H1 (cell line): ENCODE measurements at regions not wholly inside any gene's neighbourhood (a gene's known extent, or its start where the extent isn't known, plus 50 kb on each side); places are given as distances from the start of the nearest gene placed in this dataset.

Experiments
- CTCF ChIA-PET: fragments of 300-600 bp; sonication (Branson Sonifier 250); formaldehyde crosslinking; loops from one replicate; lab custom pipeline; 2021; ENCODE audit not compliant: partially characterized antibody; lab: Charles Lee
- POLR2A ChIA-PET: fragments of 300-600 bp; sonication (Branson Sonifier 250); formaldehyde crosslinking; loops from one replicate; lab custom pipeline; 2021; ENCODE audit warnings: inconsistent platforms; ENCODE audit not compliant: partially characterized antibody; lab: Charles Lee
- DNase-seq, 2 experiments: peaks; one replicate each; pipeline versions ENCODE4 v3.0.0 to v3.0.0-alpha.2; 2010 to 2022; ENCODE audit warnings: low spot score in 2 of 2, low read depth in 1 of 2, mixed read lengths in 1 of 2
- FAIRE-seq: peaks from 2 replicates; lab custom pipeline; 2011; peaks lifted over from hg19 to GRCh38; lab: Jason Lieb, UNC
- H2AFZ ChIP-seq: 2 replicates; pipeline ENCODE4 v1.8.1; 2012; ENCODE audit warnings: low read length, inconsistent platforms
- H2AK5ac ChIP-seq: 2 replicates; pipeline ENCODE4 v1.6.1; 2013; ENCODE audit warnings: low read depth, low read length
- H2BK120ac ChIP-seq: replicated peaks from 2 replicates; pipeline ENCODE3; 2013; ENCODE audit warnings: low read depth, low read length, inconsistent platforms
- H2BK12ac ChIP-seq: 2 replicates; pipeline ENCODE4 v1.6.1; 2013; ENCODE audit warnings: low read depth, low read length
- H2BK15ac ChIP-seq: 2 replicates; pipeline ENCODE4 v1.6.1; 2013; ENCODE audit warnings: low read length
- H2BK20ac ChIP-seq: 2 replicates; pipeline ENCODE4 v1.6.1; 2013; ENCODE audit warnings: low read length
- H2BK5ac ChIP-seq: 2 replicates; pipeline ENCODE4 v1.6.1; 2013; ENCODE audit warnings: low read depth, low read length
- H3K14ac ChIP-seq: 2 replicates; pipeline ENCODE4 v1.6.1; 2013; ENCODE audit warnings: inconsistent platforms; ENCODE audit not compliant: insufficient read length
- H3K18ac ChIP-seq: 2 replicates; pipeline ENCODE4 v1.6.1; 2013; ENCODE audit warnings: low read length; ENCODE audit errors: extremely low read depth
- H3K23ac ChIP-seq: 2 replicates; pipeline ENCODE4 v1.6.1; 2013; ENCODE audit warnings: inconsistent platforms; ENCODE audit not compliant: insufficient read length
- H3K23me2 ChIP-seq: 2 replicates; pipeline ENCODE4 v1.6.1; 2013; ENCODE audit warnings: low read depth, low read length
- H3K27ac ChIP-seq: 2 replicates; pipeline ENCODE4 v1.6.1; 2011; ENCODE audit warnings: low read depth, low read length, inconsistent platforms
- H3K27me3 ChIP-seq, 4 experiments: replicated peaks in 1 of 4; 1 replicate in 1 of 4; 2 replicates in 3 of 4; pipeline versions ENCODE4 v1.6.1 to v1.8.1; 2011 to 2013; ENCODE audit warnings: low read length in 3 of 4, mild to moderate bottlenecking in 3 of 4, inconsistent platforms in 2 of 4, mixed read lengths in 2 of 4, moderate library complexity in 1 of 4; ENCODE audit not compliant: control insufficient read depth in 3 of 4, insufficient read depth in 3 of 4; ENCODE audit errors: extremely low read depth in 1 of 4
- H3K36me3 ChIP-seq, 4 experiments: 2 replicates each; pipeline versions ENCODE4 v1.6.1 to v1.8.1; 2011 to 2013; ENCODE audit warnings: mild to moderate bottlenecking in 4 of 4, low read length in 3 of 4, moderate library complexity in 2 of 4, control low read depth in 1 of 4, inconsistent platforms in 1 of 4; ENCODE audit not compliant: insufficient read depth in 4 of 4, control insufficient read depth in 2 of 4
- H3K4ac ChIP-seq: replicated peaks from 2 replicates; pipeline ENCODE3; 2013; ENCODE audit warnings: low read length, low read depth, mixed read lengths, inconsistent platforms; ENCODE audit not compliant: insufficient read length
- H3K4me1 ChIP-seq, 4 experiments: replicated peaks in 1 of 4; 1 replicate in 1 of 4; 2 replicates in 3 of 4; pipeline versions ENCODE4 v1.6.1 to v1.8.1; 2011 to 2013; ENCODE audit warnings: low read length in 3 of 4, inconsistent platforms in 2 of 4, mixed read lengths in 1 of 4; ENCODE audit not compliant: insufficient read depth in 4 of 4, control insufficient read depth in 3 of 4
- H3K4me2 ChIP-seq, 2 experiments: 2 replicates each; pipeline versions ENCODE4 v1.6.1 to v1.8.1; 2011 to 2013; ENCODE audit warnings: low read depth in 2 of 2, low read length in 2 of 2, control low read depth in 1 of 2, inconsistent platforms in 1 of 2, mild to moderate bottlenecking in 1 of 2; ENCODE audit not compliant: insufficient read depth in 1 of 2
- H3K4me3 ChIP-seq, 4 experiments: fragments of 200-600, 300-600 bp in 1 of 4; sonication (generic), shearing (Covaris generic), sonication (Bioruptor Twin) in 1 of 4; 2 replicates each; pipeline versions ENCODE4 v1.5.1 to v1.8.1; 2011 to 2016; ENCODE audit warnings: low read length in 4 of 4, low read depth in 3 of 4, control low read depth in 2 of 4, inconsistent platforms in 2 of 4, mild to moderate bottlenecking in 2 of 4, mixed read lengths in 1 of 4, moderate library complexity in 1 of 4; ENCODE audit not compliant: insufficient read depth in 2 of 4; ENCODE audit errors: extremely low read depth in 1 of 4
- H3K56ac ChIP-seq: replicated peaks from 2 replicates; pipeline ENCODE3; 2013; ENCODE audit warnings: low read depth, mild to moderate bottlenecking, mixed read lengths, low read length, inconsistent platforms; ENCODE audit not compliant: insufficient read length
- H3K79me1 ChIP-seq: 2 replicates; pipeline ENCODE4 v1.6.1; 2013; ENCODE audit warnings: low read depth, low read length, control low read depth
- H3K79me2 ChIP-seq, 2 experiments: 2 replicates each; pipeline versions ENCODE4 v1.6.1 to v1.8.1; 2012 to 2013; ENCODE audit warnings: low read length in 2 of 2, mild to moderate bottlenecking in 2 of 2, inconsistent platforms in 1 of 2; ENCODE audit not compliant: insufficient read depth in 2 of 2, control insufficient read depth in 1 of 2
- H3K9ac ChIP-seq, 4 experiments: replicated peaks in 1 of 4; 1 replicate in 1 of 4; 2 replicates in 3 of 4; pipeline versions ENCODE4 v1.6.1 to v1.8.1; 2011 to 2013; ENCODE audit warnings: low read depth in 3 of 4, low read length in 3 of 4, control low read depth in 2 of 4, mild to moderate bottlenecking in 2 of 4, moderate library complexity in 2 of 4, inconsistent platforms in 1 of 4; ENCODE audit errors: extremely low read depth in 1 of 4
- H3K9me3 ChIP-seq, 2 experiments: 2 replicates each; pipeline versions ENCODE4 v1.6.1 to v1.8.1; 2012 to 2013; ENCODE audit warnings: mild to moderate bottlenecking in 2 of 2, moderate library complexity in 2 of 2, control low read depth in 1 of 2, inconsistent platforms in 1 of 2, low read depth in 1 of 2, low read length in 1 of 2, mixed read lengths in 1 of 2; ENCODE audit not compliant: insufficient read depth in 2 of 2
- H4K20me1 ChIP-seq, 2 experiments: replicated peaks in 1 of 2; 2 replicates each; pipeline versions ENCODE3 to v1.8.1; 2011 to 2013; ENCODE audit warnings: inconsistent platforms in 2 of 2, low read length in 2 of 2, mild to moderate bottlenecking in 1 of 2; ENCODE audit not compliant: insufficient read depth in 2 of 2, control insufficient read depth in 1 of 2
- H4K5ac ChIP-seq: 2 replicates; pipeline ENCODE4 v1.6.1; 2013; ENCODE audit warnings: low read length, low read depth, mixed read lengths, inconsistent platforms; ENCODE audit not compliant: insufficient read length
- H4K8ac ChIP-seq: 2 replicates; pipeline ENCODE4 v1.8.0; 2013; ENCODE audit warnings: mild to moderate bottlenecking, moderate library complexity, low read length, inconsistent platforms; ENCODE audit not compliant: insufficient read depth; ENCODE audit errors: extremely low read depth
- H4K91ac ChIP-seq: replicated peaks from 2 replicates; pipeline ENCODE3; 2013; ENCODE audit warnings: low read length, mixed read lengths, inconsistent platforms; ENCODE audit not compliant: insufficient read length
- ATF3 ChIP-seq: IDR thresholded peaks from 2 replicates; pipeline ENCODE4 v1.6.1; 2011; ENCODE audit warnings: low read depth, mild to moderate bottlenecking, low read length; ENCODE audit not compliant: insufficient read depth
- BRCA1 ChIP-seq: IDR thresholded peaks from 2 replicates; pipeline ENCODE4 v1.6.1; 2012; ENCODE audit warnings: low read depth, low read length, improper control_type of control experiment
- CBX8 ChIP-seq: fragments of 300-800, 300-1000 bp; sonication (generic); IDR thresholded peaks from 2 replicates; pipeline ENCODE4 v1.7.1; 2016; ENCODE audit warnings: low read depth, low read length, borderline replicate concordance
- CTBP2 ChIP-seq: IDR thresholded peaks from 2 replicates; pipeline ENCODE4 v1.7.0; 2011; ENCODE audit warnings: borderline replicate concordance, mild to moderate bottlenecking, moderate library complexity, mixed read lengths, low read length; ENCODE audit not compliant: insufficient read depth, insufficient read length
- E2F6 ChIP-seq: IDR thresholded peaks from 2 replicates; pipeline ENCODE4 v1.6.1; 2012; ENCODE audit warnings: inconsistent platforms
- GABPA ChIP-seq: IDR thresholded peaks from 2 replicates; pipeline ENCODE4 v1.6.1; 2011; ENCODE audit warnings: mild to moderate bottlenecking, low read length, moderate library complexity, borderline replicate concordance; ENCODE audit not compliant: insufficient read depth
- JUN ChIP-seq: IDR thresholded peaks from 2 replicates; pipeline ENCODE4 v1.6.1; 2011; ENCODE audit warnings: low read depth, mild to moderate bottlenecking, improper control_type of control experiment, low read length
- KDM5A ChIP-seq: fragments of 200-600 bp; IDR thresholded peaks from 2 replicates; pipeline ENCODE4 v1.7.1; 2012; ENCODE audit warnings: mild to moderate bottlenecking, low read length, inconsistent platforms, mixed read lengths
- MAX ChIP-seq: IDR thresholded peaks from 2 replicates; pipeline ENCODE4 v1.6.1; 2012; ENCODE audit warnings: inconsistent platforms
- RFX5 ChIP-seq: IDR thresholded peaks from 2 replicates; pipeline ENCODE4 v1.6.1; 2011; ENCODE audit warnings: low read depth, low read length, improper control_type of control experiment, borderline replicate concordance
- SIX5 ChIP-seq: IDR thresholded peaks from 2 replicates; pipeline ENCODE4 v1.6.1; 2011; ENCODE audit warnings: mild to moderate bottlenecking, low read depth, low read length
- SP4 ChIP-seq: IDR thresholded peaks from 2 replicates; pipeline ENCODE4 v1.6.1; 2012; ENCODE audit warnings: low read length, inconsistent platforms
- SRF ChIP-seq: IDR thresholded peaks from 2 replicates; pipeline ENCODE4 v1.6.1; 2011; ENCODE audit warnings: mild to moderate bottlenecking, low read depth, low read length, moderate library complexity
- TAF7 ChIP-seq: optimal IDR thresholded peaks from 2 replicates; pipeline ENCODE3; 2011; ENCODE audit warnings: low read depth, mild to moderate bottlenecking, inconsistent platforms, low read length, moderate library complexity, borderline replicate concordance
- WGBS, 2 experiments: shearing (Covaris generic) in 1 of 2; methylation state at CpG; one replicate each; pipeline versions ENCODE4 v1.1.6 to v1.1.7; 2013 to 2015; ENCODE audit warnings: low lambda C conversion rate in 2 of 2, mixed read lengths in 2 of 2, inconsistent platforms in 1 of 2, low coverage in 1 of 2, missing lambda C conversion rate in 1 of 2; ENCODE audit not compliant: insufficient replicate concordance in 2 of 2, insufficient coverage in 1 of 2, insufficient read length in 1 of 2; ENCODE audit errors: extremely low coverage in 1 of 2, missing lambda C conversion rate in 1 of 2; 5-methylcytosine and 5-hydroxymethylcytosine counted together

- DNase-seq (no peak), FAIRE-seq (no peak)
- no peak overlapping the region for H2AFZ ChIP-seq
- H3K36me3 ChIP-seq: no peaks in the 10 kb centered on the region
- H3K14ac ChIP-seq: no peak overlapping the region
- ChIA-PET CTCF (interaction anchor here (0.8 to 3.8 kb wide), 11 partner anchors 10 to 777 kb away, joined by 3 to 56 read pairs (median 12); no protein-coding TSS in a partner anchor), POLR2A (no interaction called here)
- H2BK5ac ChIP-seq: no peak overlapping the region
- no peak overlapping the region for H3K27ac ChIP-seq
- H3K23ac ChIP-seq: no peak overlapping the region
- no peak overlapping the region for H3K18ac ChIP-seq
- no peaks in the 10 kb centered on the region for H3K79me2 ChIP-seq
- no peaks in the 10 kb centered on the region for H3K9me3 ChIP-seq
- H2BK15ac ChIP-seq: no peak overlapping the region
- H4K91ac ChIP-seq: no peak overlapping the region
- H3K27me3 ChIP-seq: peaks cover 0 to 3% (median 0%) of the 10 kb centered on the region in 4 experiments; a peak in 2 of 7 replicates
- H4K20me1 ChIP-seq: no peaks in the 10 kb centered on the region
- no peak overlapping the region for H2BK20ac ChIP-seq
- no peak overlapping the region for H3K4me3 ChIP-seq
- no peak overlapping the region for H3K4me2 ChIP-seq
- WGBS, 2 experiments: 95% methylated on average over 6 of the region's 6 CpGs; no CpG with 5 or more reads in 1 of the 2 experiments
- H2AK5ac ChIP-seq: no peak overlapping the region
- no peak overlapping the region for H2BK12ac ChIP-seq
- no peaks in the 10 kb centered on the region for H3K4me1 ChIP-seq
- H4K5ac ChIP-seq: no peak overlapping the region
- no peak overlapping the region for H2BK120ac ChIP-seq
- no peak overlapping the region for H3K9ac ChIP-seq
- H3K79me1 ChIP-seq: no peaks in the 10 kb centered on the region
- no peaks in the 10 kb centered on the region for H3K23me2 ChIP-seq
- H4K8ac ChIP-seq: no peak overlapping the region
- H3K4ac ChIP-seq: no peak overlapping the region
- no peak overlapping the region for H3K56ac ChIP-seq
- no peak for TF ChIP-seq SP4
- TF ChIP-seq CTBP2: no peak
- no peak for TF ChIP-seq ATF3
- no peak for TF ChIP-seq SIX5
- no peak for TF ChIP-seq KDM5A
- no peak for TF ChIP-seq MAX
- TF ChIP-seq RFX5: no peak
- no peak for TF ChIP-seq E2F6
- TF ChIP-seq SRF: no peak
- no peak for TF ChIP-seq CBX8
- TF ChIP-seq TAF7: no peak
- TF ChIP-seq BRCA1: no peak
- TF ChIP-seq JUN: no peak
- no peak for TF ChIP-seq GABPA
Observed at GRCh38 chr20:21613512-21613911, 92.0 kb upstream of the PAX1 start.
